Activated T-helper 2 cell treated with anti-CD3 and anti-CD28 coated beads, Interferon-gamma antibody, Interleukin-2, Interleukin-4, amounts not matched to agents 10 μg/mL and 5 μg/mL and 100 μg/mL, durations not matched to agents 14 hours and 24 hours and 36 hours (primary cell): ENCODE measurements at regions not wholly inside any gene's neighbourhood (a gene's known extent, or its start where the extent isn't known, plus 50 kb on each side); places are given as distances from the start of the nearest gene placed in this dataset.

ENCODE experiments used
- DNase-seq: peaks from one replicate; pipeline ENCODE4 v3.0.0; 2021; ENCODE audit warnings: low spot score
- H3K27ac Mint-ChIP-seq: one replicate; pipeline ENCODE4 v1.8.0; 2021; ENCODE audit warnings: mixed read lengths
- H3K27me3 Mint-ChIP-seq: one replicate; pipeline ENCODE4 v1.8.0; 2021; ENCODE audit warnings: low read depth, mixed read lengths
- H3K36me3 Mint-ChIP-seq: one replicate; pipeline ENCODE4 v1.8.0; 2021; ENCODE audit warnings: low read depth, mixed read lengths
- H3K4me1 Mint-ChIP-seq: one replicate; pipeline ENCODE4 v1.8.0; 2021; ENCODE audit warnings: low read depth, mixed read lengths
- H3K4me3 Mint-ChIP-seq: one replicate; pipeline ENCODE4 v1.8.0; 2021; ENCODE audit warnings: low read depth, mild to moderate bottlenecking, moderate library complexity, mixed read lengths
- H3K9me3 Mint-ChIP-seq: one replicate; pipeline ENCODE4 v1.8.0; 2021; ENCODE audit warnings: mixed read lengths
- intact Hi-C: fragments of 100-400 bp; cut with micrococcal nuclease; formaldehyde crosslinking; loops from one replicate; pipeline ENCODE4 v1.15.1; 2023

DNA sequence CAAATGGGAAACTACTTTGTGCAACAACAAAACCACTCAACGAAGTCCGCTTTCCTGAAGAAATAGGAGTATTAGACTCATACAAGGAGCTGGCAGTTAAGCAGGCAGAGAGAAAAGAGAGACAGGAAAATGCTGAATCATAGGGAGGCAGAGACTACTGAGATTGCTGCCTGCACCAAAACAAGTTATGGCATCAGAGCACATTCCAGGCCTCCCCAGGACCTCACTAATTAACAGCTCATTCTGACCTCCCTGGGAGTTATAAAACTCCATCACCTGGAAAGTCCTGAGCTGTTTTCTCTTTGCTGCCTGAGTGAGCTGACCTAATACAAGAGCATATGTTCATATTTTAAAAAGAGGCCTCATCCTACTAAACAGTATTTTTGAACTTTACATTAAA lies 741.0 kb downstream of the MCTP2 start:
- Mint-ChIP-seq H3K4me3 (no peak overlapping the region), H3K27me3 (no peaks in the 10 kb centered on the region), H3K36me3 (no peaks in the 10 kb centered on the region), H3K27ac (no peak overlapping the region), H3K4me1 (no peaks in the 10 kb centered on the region), H3K9me3 (peaks cover 4% of the 10 kb centered on the region)
- no peak for DNase-seq
- intact Hi-C loops: no loop called here

DNA sequence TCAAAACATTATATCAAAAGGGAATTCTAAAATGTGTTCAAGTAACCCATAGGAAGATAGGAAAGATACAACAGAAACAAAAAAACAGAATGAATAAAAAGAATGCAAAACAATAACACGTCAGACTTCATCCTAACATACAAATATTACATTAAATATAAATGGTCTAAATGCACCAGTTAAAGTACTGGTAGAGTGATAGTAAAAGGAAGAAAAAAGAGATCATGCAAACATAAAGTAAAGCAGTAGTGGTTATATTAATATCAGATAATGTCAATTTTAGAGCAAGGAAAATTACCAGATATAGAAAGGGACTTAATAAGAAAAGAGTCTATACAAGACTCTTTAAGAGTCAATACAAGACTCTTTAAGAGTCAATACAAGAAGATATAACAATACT lies 755.7 kb downstream of the MCTP2 start:
- intact Hi-C loops: no loop called here
- peaks cover 17% of the 10 kb centered on the region for H3K9me3 Mint-ChIP-seq
- no peaks in the 10 kb centered on the region for H3K27me3 Mint-ChIP-seq
- no peaks in the 10 kb centered on the region for H3K4me1 Mint-ChIP-seq
- DNase-seq: no peak
- H3K27ac Mint-ChIP-seq: no peak overlapping the region
- H3K36me3 Mint-ChIP-seq: no peaks in the 10 kb centered on the region
- H3K4me3 Mint-ChIP-seq: no peak overlapping the region

DNA sequence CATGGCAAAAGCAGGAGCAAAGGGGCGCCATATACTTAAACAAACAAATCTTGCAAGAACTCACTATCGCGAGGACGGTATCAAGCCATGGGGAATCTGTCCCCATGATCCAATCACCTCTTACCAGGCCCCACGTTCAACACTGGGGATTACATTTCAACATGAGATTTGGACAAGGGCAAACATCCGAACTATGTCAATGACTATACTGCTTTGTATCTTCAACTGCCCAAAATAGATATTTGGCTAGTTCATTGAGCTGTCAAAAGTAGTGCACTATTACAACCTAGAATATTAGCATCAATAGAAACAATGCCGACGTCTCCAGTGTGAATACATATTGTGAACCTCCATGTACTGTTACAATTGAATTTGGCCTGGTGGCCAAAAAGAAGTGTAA lies 760.4 kb downstream of the MCTP2 start:
- Mint-ChIP-seq H3K4me1 (no peaks in the 10 kb centered on the region), H3K36me3 (no peaks in the 10 kb centered on the region), H3K27me3 (no peaks in the 10 kb centered on the region), H3K27ac (no peak overlapping the region), H3K4me3 (no peak overlapping the region), H3K9me3 (peaks cover 4% of the 10 kb centered on the region)
- intact Hi-C loops: no loop called here
- DNase-seq: no peak

DNA sequence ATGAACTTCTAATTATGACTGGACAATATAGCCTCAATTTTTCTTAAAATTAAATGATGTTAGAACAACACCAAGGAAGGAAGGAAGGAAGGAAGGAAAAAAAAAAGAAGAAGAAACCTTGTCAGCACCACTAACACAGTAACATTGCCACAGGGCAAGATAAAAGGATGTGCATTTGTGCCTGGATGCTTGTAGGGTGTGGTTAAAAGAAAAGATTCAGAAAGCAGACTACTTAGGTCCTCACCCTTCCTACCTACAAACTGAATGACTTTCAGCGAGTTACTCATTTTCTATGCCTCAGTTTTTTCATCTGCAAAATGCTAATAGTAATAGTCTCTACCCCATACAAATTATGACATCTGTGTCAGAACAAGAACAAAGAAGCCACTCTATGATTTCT lies 778.3 kb downstream of the MCTP2 start:
- no peaks in the 10 kb centered on the region for H3K4me1 Mint-ChIP-seq
- DNase-seq: no peak
- no peak overlapping the region for H3K27ac Mint-ChIP-seq
- H3K4me3 Mint-ChIP-seq: no peak overlapping the region
- no peaks in the 10 kb centered on the region for H3K36me3 Mint-ChIP-seq
- no peaks in the 10 kb centered on the region for H3K27me3 Mint-ChIP-seq
- no peaks in the 10 kb centered on the region for H3K9me3 Mint-ChIP-seq
- intact Hi-C loops: no loop called here

DNA sequence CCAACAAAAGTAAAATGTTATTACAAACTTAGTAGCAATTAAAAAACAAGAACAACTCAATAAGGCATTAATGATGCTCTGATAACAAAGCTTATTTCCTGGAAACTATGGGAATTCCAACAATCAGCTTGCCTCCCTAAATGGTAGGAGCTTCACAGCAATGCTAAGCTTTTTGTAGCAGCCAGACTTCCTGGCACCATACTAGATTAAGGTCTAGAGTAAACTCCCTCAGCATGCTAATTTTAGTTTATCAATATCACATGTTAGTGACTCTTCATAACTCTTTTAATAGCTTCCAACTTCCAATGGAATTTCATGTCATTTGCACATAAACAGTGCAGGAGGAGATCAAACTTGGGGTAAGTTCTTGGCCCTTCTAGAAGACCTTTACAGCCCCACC lies 782.0 kb downstream of the MCTP2 start:
- Mint-ChIP-seq H3K9me3 (no peaks in the 10 kb centered on the region), H3K4me3 (no peak overlapping the region), H3K27me3 (no peaks in the 10 kb centered on the region), H3K27ac (no peak overlapping the region), H3K36me3 (no peaks in the 10 kb centered on the region), H3K4me1 (no peaks in the 10 kb centered on the region)
- DNase-seq: no peak
- intact Hi-C loops: no loop called here

DNA sequence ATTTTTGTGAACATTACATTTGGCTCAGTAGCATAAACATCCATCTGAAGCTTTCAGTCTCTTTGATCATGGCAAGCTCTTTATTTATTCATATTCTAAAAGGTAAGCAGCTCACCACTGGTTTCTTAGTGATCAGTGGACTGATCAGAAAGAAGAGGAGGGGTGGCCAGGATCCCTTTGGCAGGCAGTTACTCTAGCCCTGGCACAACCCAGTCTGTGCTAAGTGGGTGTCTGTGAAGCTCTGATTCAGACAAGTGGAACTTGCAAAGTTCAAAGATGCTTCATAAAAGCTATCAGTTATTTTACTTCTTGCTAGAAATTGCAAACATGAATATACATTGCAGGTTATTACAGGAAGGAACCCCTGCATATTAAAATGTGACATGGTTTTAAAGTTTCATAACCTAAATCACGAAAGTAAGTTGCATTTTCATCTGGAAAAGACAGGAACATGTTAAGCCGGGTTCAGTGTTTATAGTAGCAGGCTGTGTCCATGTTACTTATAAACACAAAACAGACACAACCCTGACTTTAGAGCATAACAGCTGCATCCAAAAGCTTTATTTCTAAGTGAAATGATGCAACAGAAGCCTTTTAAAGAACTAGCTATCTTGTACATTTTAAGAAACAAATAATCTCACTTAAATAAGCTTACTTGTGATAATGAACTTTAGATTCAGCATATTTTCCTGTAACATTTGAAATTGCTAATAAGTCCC lies 785.3 kb downstream of the MCTP2 start:
- no peaks in the 10 kb centered on the region for H3K27me3 Mint-ChIP-seq
- peaks cover 2% of the 10 kb centered on the region for H3K4me1 Mint-ChIP-seq
- no peak for DNase-seq
- H3K36me3 Mint-ChIP-seq: no peaks in the 10 kb centered on the region
- H3K9me3 Mint-ChIP-seq: no peaks in the 10 kb centered on the region
- no peak overlapping the region for H3K4me3 Mint-ChIP-seq
- intact Hi-C loops: no loop called here
- H3K27ac Mint-ChIP-seq: no peak overlapping the region

DNA sequence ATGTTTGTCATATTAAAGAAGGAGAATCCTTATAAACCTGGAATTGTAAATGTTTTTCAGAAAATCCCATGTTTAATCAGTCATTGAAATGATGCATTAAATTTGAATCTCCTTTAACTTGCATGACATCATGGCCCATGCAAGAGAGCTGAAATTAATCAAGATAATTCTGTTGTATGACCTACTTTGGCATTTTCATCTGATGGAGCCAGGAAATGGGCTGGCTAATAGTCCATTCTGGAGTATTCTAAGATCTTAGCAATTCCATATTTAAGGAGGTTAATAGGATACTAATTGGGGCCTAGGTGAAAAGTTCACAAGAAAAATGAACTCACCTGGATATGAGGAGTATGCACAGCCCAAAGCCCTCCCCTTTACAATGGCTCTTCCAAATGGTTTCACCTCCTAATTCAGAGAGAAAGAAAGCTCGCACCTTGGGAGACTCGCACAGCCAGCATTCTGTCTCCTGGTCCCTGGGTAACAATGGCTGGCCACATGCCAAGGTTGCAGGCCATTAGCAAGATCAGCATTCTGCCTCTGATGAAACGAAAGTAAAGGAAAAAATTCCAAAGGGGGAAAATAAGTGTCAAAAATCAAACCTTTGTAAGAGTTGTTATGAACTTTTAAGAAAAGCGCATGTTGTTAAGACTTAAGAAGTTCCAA lies 786.4 kb downstream of the MCTP2 start:
- intact Hi-C loops: no loop called here
- H3K4me1 Mint-ChIP-seq: peaks cover 2% of the 10 kb centered on the region
- no peaks in the 10 kb centered on the region for H3K36me3 Mint-ChIP-seq
- H3K4me3 Mint-ChIP-seq: no peak overlapping the region
- H3K9me3 Mint-ChIP-seq: no peaks in the 10 kb centered on the region
- H3K27ac Mint-ChIP-seq: no peak overlapping the region
- no peaks in the 10 kb centered on the region for H3K27me3 Mint-ChIP-seq
- DNase-seq: no peak

DNA sequence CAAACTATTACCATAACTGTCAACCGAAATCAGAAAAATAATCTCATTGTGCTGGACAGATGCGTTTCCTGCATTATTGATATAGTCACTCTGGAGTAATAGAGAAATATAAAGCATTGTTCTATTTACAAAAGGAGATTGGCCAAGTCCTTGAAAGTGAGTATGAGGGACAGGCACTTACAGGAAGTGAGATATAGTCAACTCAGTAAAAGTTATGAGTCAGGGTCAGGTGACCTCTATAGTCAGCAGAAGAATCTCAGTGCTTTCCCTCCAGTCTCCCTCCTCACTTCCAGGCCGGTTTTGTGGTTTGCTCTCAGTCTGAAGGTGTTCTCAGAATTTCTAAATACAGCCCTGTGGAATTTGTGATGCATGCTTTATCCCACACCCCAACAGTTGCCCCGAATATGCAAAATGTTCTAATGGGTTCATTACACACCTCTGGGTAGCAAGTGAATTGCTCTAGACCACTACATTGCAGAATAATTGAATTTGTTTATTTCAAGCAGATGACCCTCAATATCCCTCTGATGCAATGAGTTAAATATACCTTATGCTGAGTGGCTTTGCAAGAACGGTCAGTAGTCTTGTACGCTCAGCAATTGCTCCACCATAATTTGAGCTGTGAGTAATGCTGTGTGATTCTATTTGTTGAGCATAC lies 787.7 kb downstream of the MCTP2 start:
- no peak for DNase-seq
- Mint-ChIP-seq H3K4me3 (no peak overlapping the region), H3K9me3 (no peaks in the 10 kb centered on the region), H3K27me3 (no peaks in the 10 kb centered on the region), H3K27ac (no peak overlapping the region), H3K36me3 (no peaks in the 10 kb centered on the region), H3K4me1 (peaks cover 2% of the 10 kb centered on the region)
- intact Hi-C loops: no loop called here

DNA sequence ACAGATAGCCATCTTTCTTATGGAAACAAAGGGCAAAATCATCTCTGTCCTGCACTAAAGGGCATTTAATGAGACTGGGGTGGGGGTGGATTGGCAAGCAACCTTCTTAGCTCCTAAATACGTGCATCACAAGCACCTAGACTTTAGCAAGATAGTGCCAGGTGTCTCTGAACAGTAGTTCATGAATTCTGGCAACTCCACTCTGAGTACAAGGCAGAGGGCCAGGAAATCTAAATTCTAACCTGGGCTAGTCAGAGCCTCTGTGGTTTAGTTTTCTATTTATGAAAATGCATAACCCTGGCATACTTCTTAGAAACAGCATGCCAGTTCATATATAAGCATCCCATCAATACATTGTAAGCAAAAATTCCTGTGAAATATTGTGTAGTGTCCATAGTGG lies 788.5 kb downstream of the MCTP2 start:
- Mint-ChIP-seq H3K4me1 (peaks cover 2% of the 10 kb centered on the region), H3K27me3 (no peaks in the 10 kb centered on the region), H3K36me3 (no peaks in the 10 kb centered on the region), H3K4me3 (no peak overlapping the region), H3K9me3 (no peaks in the 10 kb centered on the region), H3K27ac (no peak overlapping the region)
- intact Hi-C loops: loop anchor here (10.0 kb wide), 2 partner anchors 435 to 1325 kb away; no protein-coding TSS in a partner anchor
- DNase-seq: no peak

DNA sequence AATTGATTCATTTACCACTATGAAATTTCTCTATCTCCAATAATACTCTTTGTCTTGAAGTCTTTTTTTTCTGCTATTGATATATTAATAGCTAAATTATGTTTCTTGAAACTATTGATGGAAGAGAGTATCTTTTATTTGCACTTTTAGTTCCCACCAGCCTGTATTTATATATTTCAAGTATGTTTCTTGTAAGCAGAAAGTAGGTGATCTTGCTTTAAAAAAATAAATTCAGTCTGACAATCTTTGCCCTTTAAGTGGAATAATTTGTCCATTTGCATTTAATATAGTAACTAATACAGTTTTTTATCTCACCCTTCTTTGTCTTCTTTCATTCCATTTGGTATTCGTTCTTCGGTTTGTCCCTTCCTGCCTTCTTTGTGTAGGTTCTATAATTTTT lies 790.5 kb downstream of the MCTP2 start:
- Mint-ChIP-seq H3K36me3 (no peaks in the 10 kb centered on the region), H3K27ac (no peak overlapping the region), H3K4me1 (peaks cover 2% of the 10 kb centered on the region), H3K9me3 (no peaks in the 10 kb centered on the region), H3K27me3 (no peaks in the 10 kb centered on the region), H3K4me3 (no peak overlapping the region)
- no peak for DNase-seq
- intact Hi-C loops: loop anchor here (10.0 kb wide), 2 partner anchors 437 to 1323 kb away; no protein-coding TSS in a partner anchor

DNA sequence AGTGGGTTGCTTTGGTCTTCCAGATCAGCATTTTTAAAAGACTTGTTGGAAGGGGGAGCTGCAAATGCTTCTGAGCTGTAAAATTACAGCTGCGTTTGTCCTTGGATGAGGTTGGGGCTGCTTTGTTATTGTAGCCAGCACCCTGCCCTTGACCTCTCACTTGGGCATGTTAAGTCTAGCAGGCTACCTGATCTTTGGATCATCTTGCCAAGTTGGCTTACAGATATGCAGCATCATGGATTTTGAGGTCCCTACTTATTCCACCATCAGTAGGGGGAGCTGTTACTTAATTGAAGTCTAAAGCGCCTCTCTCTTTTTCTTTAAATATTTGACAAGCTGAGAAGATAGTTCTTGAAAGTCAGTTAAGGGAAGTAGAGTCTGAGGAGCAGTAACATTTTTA lies 793.0 kb downstream of the MCTP2 start:
- H3K4me3 Mint-ChIP-seq: no peak overlapping the region
- no peaks in the 10 kb centered on the region for H3K9me3 Mint-ChIP-seq
- H3K36me3 Mint-ChIP-seq: no peaks in the 10 kb centered on the region
- no peak overlapping the region for H3K27ac Mint-ChIP-seq
- no peaks in the 10 kb centered on the region for H3K4me1 Mint-ChIP-seq
- intact Hi-C loops: loop anchor here (10.0 kb wide), 2 partner anchors 440 to 1320 kb away; no protein-coding TSS in a partner anchor
- DNase-seq: no peak
- H3K27me3 Mint-ChIP-seq: no peaks in the 10 kb centered on the region

DNA sequence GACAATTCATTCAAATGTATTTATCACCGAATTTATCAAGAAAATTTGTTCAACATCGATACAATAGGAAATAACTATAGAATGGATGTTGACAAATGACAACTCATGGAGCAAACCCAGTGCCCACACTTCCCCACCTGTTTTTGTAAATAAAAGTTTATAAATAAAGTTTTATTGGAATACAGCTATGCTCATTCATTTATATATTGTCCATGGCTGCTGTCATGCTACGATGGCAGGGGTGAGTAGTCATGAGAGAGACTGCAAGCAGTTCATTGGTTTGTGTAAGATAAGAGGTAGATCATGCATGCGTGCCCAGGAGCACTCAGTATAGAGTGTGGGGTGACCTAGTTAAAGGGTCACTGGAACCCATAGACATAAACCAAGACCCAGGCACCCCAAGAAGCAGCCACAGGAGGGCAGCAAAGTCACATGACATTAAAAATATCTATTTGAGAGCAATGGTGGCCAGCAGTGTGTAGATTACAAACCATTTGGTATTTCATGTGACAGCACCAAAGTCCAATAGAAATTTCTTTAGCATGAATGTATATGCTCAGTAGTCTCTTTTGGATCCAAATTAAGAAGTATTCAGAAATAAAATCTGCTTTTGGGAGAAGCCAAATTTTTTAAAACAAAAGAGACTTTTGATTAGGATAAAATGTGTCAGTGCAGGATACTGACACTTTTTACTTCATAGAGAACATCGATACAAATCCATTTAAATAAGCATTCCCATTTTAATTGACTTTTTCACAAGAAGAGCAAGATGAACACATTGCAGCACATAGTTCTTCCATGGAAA lies 794.8 kb downstream of the MCTP2 start:
- intact Hi-C loops: loop anchor here (10.0 kb wide), 2 partner anchors 441 to 1319 kb away; no protein-coding TSS in a partner anchor

More for the DNA sequence above, 794.8 kb downstream of the MCTP2 start:
- Mint-ChIP-seq H3K4me3 (no peak overlapping the region), H3K27me3 (no peaks in the 10 kb centered on the region), H3K36me3 (no peaks in the 10 kb centered on the region), H3K4me1 (no peaks in the 10 kb centered on the region), H3K9me3 (no peaks in the 10 kb centered on the region), H3K27ac (no peak overlapping the region)
- no peak for DNase-seq
